Activated CD8-positive, alpha-beta memory T cell treated with anti-CD3 and anti-CD28 coated beads for 48 hours (primary cell): ENCODE measurements at regions not wholly inside any gene's neighbourhood (a gene's known extent, or its start where the extent isn't known, plus 50 kb on each side); places are given as distances from the start of the nearest gene placed in this dataset.
A peak's percentile ranks its signal among the peaks of the same experiment; 100 is the strongest.

Experiments used
- DNase-seq, 3 experiments: peaks; one replicate each; pipeline ENCODE4 v3.0.0-alpha.2; 2020; ENCODE audit warnings: low read depth in 2 of 3, low spot score in 2 of 3

DNA sequence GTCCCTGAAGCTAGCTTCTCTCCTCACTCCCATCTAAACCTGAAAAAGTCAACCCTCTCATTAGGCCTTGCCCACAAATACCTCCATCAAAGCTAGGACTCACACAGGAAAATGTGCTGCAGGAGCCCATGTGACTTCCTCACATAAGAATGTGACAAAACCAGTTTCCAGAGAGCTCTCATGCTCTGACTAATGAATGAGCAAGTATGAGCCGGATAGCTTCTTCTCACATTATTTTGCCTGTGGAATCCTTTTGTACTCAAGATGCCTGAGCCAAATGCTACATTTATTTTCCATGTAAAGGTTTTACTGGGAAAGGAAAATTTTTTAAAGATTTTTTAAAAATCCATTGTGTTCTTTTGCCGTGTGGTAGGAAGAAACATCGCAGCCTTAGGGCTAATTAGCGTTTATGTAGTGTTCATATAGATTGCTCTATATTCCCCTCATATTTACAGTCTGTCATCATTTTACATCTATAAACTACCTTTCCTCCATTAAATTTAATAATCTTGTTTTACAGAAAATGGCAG is 68.6 kb upstream of the CCN6 start:
- no peak for DNase-seq

DNA sequence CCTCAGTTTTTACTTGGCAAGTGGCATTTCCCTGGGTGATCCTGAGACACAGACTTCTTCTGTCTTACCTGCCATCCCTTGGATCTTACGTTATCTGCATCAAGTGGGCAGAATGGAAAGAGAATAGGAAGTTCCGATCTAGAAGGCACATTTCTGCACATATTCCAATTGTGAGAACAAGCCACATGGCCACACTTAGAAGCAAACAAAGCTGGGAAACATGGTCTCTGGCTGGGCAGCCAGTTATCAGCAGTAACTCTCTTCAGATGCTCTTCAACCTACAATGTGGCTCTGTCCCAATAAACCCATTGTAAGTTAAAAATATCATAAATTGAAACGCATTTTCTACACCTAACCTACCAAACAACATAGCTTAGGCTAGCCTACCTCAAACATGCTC is 67.3 kb upstream of the CCN6 start:
- no peak for DNase-seq

DNA sequence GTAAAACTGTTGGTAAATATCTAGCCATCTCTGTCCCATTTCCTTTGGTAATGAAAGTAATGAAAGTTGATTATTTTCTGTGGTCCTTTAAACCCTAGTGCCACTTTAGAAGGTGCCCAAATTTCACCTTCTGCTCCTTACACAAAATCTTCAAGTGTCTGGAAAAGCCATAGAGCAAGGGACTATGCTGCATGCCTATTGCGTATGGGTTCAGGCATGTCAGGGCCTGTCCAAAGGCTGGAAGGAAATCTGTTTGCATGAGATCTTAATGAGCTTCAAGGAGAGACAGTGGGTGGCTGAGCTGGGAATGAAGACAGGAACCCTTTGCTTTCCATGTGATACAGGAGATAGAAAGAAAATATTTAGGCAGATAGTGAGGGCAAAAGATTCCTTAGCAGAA is 66.6 kb upstream of the CCN6 start:
- DNase-seq, result no peak

DNA sequence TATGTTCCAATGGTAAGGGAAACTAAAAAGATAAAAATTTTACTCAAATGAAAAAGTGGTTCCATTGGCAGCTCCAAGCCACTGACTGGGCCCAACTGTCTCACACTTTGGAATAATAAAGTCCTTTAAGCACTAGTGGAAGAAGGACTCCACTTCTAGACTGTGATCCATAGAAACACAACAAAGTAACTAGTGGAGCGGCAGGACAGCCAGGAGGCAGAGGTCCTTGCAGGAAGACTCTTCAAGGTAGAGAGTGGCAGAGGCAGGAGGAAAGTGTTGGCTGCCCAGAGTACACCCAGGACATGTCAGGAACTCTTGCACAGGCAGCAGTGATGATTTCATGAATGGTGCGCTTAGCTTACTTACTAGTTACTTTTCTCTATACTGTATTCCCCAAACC is 65.0 kb upstream of the CCN6 start:
- DNase-seq, result no peak

DNA sequence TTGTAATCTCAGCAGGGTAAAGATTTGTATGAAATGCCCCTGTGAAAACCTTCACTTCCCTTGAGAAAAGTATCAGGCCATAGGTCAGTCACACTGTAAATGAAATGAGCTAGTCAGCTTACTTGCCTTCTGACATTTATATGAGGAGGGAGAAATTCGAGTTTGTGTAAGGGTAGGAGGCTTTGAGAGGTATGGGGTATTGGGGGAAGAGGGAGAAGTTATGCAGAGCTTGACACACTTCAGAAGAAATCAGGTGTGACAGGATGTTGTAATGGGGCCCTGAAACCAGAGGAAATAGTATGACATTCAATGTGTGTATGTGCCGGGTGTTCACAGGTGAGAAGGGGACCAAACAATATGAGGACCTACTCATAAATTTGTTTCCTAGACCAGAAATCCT is 64.2 kb upstream of the CCN6 start:
- DNase-seq, result no peak

DNA sequence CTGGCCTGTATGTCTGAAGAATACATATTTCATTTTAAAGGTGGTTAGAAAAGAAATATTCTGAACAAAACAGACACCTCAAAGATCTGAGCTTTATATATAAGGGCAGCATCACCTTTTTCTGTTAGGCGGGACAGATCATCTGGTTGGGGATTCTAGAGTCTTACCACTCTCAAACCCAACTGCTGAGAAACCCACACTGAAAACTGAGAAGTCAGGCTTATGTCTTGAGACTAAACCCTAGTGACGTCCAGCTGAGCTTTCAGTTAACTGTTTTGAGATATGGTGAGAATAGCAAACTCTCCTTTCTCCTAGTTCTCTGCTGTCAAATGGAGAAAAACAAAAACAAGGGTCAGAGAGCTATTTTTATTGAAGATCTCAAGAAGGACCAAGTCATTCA is 63.7 kb upstream of the CCN6 start:
- no peak for DNase-seq

DNA sequence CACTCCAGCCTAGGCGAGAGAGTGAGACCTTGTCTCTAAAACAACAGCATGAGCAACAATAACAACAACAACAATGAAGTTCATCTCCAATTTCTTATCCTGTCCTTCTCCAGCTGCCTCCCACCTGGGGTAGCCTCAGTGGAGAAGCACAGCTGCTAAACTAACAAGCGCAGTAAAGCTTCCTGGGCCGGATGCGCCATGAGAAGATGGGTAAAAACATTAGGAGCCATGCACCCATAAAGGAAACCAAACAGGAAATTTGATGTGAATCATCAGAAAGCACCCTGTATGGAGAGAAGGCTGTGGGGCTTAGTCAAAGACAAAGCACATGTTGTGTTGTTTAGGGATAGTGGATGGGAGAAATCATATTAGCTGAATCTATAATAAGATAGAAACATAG is 61.1 kb upstream of the CCN6 start:
- DNase-seq, result no peak

DNA sequence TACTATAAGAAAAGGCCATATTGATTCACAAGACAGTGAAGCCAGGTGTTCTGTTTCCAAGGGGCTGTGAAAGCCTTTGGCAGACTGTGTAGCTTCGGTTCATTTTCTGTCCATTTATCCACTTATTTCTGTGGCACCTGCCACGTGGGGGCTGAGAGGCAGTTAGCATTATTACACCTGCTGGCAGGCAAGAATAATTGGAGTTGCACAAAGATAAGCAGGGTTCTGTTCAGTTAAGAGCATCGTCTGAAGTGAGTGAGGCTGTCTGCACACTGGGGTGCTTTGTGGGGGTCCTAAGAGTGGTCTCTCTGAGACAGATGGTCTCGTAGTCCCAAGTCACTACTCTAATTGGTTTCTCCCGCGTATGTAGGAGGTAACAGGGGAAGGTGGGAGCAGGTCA is 60.6 kb upstream of the CCN6 start:
- no peak for DNase-seq

DNA sequence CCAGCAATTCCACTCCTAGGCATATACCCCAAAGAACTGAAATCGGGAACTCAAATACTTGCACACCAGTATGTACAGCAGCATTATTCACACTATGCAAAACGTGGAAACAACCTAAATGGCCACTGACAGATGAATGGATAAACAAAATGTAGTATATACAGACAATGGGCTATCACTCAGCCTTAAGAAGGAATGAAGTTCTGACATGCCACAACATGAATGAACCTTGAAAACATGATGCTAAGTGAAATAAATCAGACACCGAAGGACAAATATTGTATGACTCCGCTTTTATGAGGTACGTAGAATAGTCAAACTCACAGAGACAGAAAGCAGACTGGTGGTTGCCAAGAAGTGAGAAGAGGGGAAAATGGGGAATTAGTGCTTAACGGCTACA is 59.1 kb upstream of the CCN6 start:
- DNase-seq, result no peak

DNA sequence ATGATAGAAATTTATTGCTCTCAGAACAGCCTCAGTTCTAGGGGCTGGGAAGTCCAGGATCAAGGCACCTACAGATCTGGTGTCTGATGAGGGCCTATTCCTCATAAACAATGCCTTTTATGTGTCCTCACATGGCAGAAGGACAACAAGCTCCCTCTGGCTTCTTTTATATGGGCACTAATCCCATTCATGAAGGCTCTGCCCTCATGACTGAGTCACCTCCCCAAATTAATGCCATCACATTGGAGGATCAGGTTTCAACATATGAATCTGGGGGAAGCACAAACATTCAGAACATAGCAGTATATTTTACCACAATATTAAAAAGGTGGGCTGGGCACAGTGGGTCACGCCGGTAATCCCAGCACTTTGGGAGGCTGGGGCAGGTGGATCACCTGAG is 58.5 kb upstream of the CCN6 start:
- no peak for DNase-seq

DNA sequence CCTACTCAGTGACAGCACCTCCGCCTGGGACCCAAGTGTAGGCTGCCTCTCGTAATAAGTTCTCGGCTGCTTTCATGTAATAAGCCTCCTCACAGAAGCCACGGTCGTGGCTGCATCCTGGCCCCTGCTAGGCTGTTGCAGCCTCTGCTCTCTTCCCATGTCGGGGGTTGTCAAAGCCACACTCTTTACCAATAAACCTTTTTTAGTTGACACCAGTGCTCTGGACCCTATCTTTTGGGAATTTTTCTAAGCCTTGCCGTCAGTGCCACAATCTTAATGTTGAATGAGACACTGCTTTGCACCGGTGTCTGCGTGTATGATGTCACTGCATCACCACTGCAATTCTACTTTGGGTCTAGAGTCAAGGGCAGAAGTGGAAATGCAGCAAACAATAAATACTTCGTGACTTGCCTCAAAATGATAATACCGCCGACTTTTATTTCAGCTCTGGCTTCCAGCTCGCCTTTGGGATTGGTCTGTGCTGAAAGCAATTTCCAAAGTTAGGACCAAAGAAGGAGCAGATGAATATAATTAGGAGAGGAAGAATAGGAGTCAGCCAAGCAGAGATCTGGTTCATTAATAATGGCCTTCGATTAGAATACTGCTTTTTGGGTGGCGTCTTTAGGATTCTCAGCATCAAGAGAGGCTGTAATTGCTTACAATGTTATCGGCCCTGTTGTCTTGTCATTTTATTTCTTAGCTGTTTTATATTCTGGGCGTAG is 57.6 kb upstream of the CCN6 start:
- DNase-seq, result no peak

DNA sequence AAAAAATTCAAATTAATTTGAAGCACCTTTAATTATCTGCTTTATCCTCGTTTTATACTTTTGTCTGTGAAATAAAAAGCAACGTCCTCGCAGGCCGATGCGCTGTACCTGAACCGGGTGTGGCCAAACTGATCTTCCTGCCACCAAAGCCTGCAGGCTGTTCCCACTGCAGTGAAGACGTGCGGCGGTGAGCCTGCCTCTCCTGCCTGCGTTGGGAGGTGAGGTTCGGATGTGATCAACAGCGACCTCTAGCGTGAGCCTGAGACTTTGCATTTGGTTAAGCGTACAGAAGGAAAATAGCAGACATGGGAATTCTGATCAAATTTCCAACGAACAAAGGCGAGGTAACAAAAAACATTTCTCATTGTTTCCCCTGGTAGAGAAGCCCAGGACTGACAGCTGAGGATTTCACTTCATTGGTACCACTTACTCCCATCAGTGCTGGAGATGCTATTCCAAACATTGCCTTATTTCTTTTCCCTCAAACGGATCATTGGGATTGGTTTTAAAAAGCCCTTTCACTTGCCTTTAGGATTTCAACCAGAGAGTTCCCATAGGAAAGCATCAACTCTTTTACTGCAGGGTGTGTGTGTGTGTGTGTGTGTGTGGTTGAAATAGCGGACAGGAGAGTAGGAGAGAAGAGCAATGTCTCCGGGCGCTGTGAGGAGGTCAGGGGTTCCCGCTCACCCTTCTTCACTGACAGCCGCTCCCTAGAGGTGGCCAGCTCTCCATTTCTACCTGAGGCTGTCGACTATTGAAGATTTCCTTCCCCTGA is 56.6 kb upstream of the CCN6 start:
- DNase-seq, result peak in 2 of 3 experiments; percentile 47 to 53

DNA sequence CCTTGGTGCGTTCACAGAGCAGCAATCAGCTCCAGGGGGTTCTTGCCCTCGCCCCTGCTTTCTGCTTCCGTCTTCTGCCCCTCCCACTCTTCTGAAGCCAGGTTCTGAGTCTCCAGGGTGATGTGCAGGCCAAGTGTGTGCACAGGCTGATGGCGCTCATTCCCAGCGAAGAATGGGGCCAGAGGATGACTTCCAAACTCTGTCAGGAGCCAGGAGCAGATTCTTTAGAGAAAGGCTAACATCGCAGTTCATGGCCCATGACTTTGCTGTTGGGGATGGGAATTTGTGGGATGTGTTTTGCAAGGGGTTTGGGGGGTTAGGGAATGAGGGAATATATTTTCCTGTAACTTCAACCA is 56.1 kb upstream of the CCN6 start:
- no peak for DNase-seq

DNA sequence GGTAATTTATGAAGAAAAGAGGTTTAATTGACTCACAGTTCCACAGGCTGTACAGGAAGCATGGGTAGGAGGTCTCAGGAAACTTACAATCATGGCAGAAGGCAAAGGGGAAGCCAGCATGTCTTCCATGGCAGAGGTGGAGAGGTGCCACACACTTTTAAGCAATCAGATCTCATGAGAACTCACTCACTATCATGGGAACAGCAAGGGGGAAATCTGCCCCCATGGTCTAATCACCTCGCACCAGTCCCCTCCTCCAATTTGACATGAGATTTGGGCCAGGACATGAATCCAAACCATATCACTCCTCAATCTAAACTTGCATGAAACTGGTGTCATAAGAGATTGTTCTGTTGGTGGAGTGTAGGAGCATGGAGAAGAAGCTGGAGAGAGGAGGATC is 51.6 kb upstream of the CCN6 start:
- DNase-seq, result no peak
